ENCODE measurements at regions not wholly inside any gene's neighbourhood (a gene's known extent, or its start where the extent isn't known, plus 50 kb on each side); places are given as distances from the start of the nearest gene placed in this dataset.

GRCh38 chr5:104273725-104274124 is 711.1 kb upstream of the NUDT12 start:
- no peaks in the 10 kb centered on the region for H3K27me3 ChIP-seq (ENCODE audit: control insufficient read depth in 2 of 2, insufficient read depth in 2 of 2, low read length in 2 of 2)
- H3K9ac ChIP-seq (replicated peaks; ENCODE audit: extremely low read depth, insufficient read depth, low read length), result no peak overlapping the region
- H3K4me3 ChIP-seq (replicated peaks in 1 of 3; ENCODE audit: insufficient read depth in 1 of 3, low read depth in 1 of 3, low read length in 3 of 3), result no peak overlapping the region
- ChIA-PET CTCF (no interaction called here), POLR2A (no interaction called here)
- H3K79me2 ChIP-seq (ENCODE audit: control insufficient read depth, insufficient read depth, low read length), result no peaks in the 10 kb centered on the region
- H3K9me1 ChIP-seq (replicated peaks; ENCODE audit: control insufficient read depth, extremely low read depth, insufficient read depth, low read length), result no peaks in the 10 kb centered on the region
- DNase-seq (ENCODE audit: low read depth, low spot score), result no peak
- H3K9me3 ChIP-seq (replicated peaks; ENCODE audit: control insufficient read depth, insufficient read depth, low read length), result no peaks in the 10 kb centered on the region
- H3K4me1 ChIP-seq (ENCODE audit: control insufficient read depth, extremely low read depth, insufficient read depth, low read length), result no peaks in the 10 kb centered on the region
- dilution Hi-C loops (cut with MboI; ENCODE audit: extremely low pct_ligation_motif_present, low sequenced_read_pairs), result no loop called here
- TF ChIP-seq, protein P1, sequence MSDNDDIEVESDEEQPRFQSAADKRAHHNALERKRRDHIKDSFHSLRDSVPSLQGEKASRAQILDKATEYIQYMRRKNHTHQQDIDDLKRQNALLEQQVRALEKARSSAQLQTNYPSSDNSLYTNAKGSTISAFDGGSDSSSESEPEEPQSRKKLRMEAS (IDR thresholded peaks at IDR 0.05; ENCODE audit: insufficient read depth, insufficient read length), result no peak
- TF ChIP-seq POLR2A (IDR thresholded peaks at IDR 0.05; ENCODE audit: low read depth, low read length), result no peak
- TF ChIP-seq POLR2AphosphoS5 (IDR thresholded peaks at IDR 0.05; ENCODE audit: insufficient read depth, low read depth, low read length), result no peak
- no peak for TF ChIP-seq MYC (IDR thresholded peaks at IDR 0.05; ENCODE audit: low read depth, low read length)
- no peak for TF ChIP-seq GATA2 (IDR thresholded peaks at IDR 0.05; ENCODE audit: insufficient read depth, insufficient read length, low read depth, low read length)
- no peak for TF ChIP-seq EZH2 (IDR thresholded peaks at IDR 0.05; ENCODE audit: borderline replicate concordance, low read depth, low read length, severe bottlenecking)
- no peak for TF ChIP-seq FOS (IDR thresholded peaks at IDR 0.05; ENCODE audit: borderline replicate concordance, insufficient read depth, low read length)
- no peak for TF ChIP-seq CTCF (IDR thresholded peaks at IDR 0.05; ENCODE audit: extremely low read depth in 1 of 2, insufficient read depth in 1 of 2, low read depth in 1 of 2, low read length in 2 of 2)
- TF ChIP-seq JUN (IDR thresholded peaks at IDR 0.05; ENCODE audit: borderline replicate concordance, insufficient read depth, insufficient read length, low read depth), result no peak
- no peak overlapping the region for H3K27ac ChIP-seq (ENCODE audit: insufficient read depth, low read depth, low read length)
- FAIRE-seq, result no peak
- H4K20me1 ChIP-seq (replicated peaks; ENCODE audit: control insufficient read depth, extremely low read depth, insufficient read depth, low read length), result no peaks in the 10 kb centered on the region
- H3K36me3 ChIP-seq (ENCODE audit: control insufficient read depth in 2 of 2, extremely low read depth in 1 of 2, insufficient read depth in 2 of 2, low read length in 2 of 2), result no peaks in the 10 kb centered on the region
- intact Hi-C loops (cut with micrococcal nuclease), result no loop called here
- BruUV-seq (replicated peaks), result no TSS peak
- H2AFZ ChIP-seq (ENCODE audit: low read depth, low read length), result no peak overlapping the region
- no peak overlapping the region for H3K4me2 ChIP-seq (ENCODE audit: insufficient read depth, low read length)

Measured in endothelial cell of umbilical vein (primary cell).